ENCODE measurements at regions not wholly inside any gene's neighbourhood (a gene's known extent, or its start where the extent isn't known, plus 50 kb on each side); places are given as distances from the start of the nearest gene placed in this dataset.

DNA sequence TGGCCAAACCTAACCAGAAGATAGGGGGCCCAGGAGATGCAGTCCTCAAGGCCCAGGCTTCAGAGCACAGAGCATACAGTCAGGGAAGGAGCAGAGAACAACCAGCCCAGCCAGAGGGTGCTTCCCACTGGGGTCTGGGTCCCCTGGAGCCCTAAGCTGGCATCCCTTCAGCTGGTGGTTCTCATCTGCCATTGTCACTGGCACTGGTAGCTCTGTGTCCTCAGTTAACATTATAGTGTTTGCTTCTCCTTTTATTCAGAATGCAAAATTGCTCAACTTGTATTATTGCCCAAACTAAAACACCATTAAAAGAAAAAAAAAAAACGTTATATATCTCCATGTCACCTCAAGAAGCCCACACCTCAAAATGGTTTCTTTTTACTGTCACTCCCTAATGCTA, 219.2 kb downstream of the ENC1 start:
- TF ChIP-seq, protein P1, sequence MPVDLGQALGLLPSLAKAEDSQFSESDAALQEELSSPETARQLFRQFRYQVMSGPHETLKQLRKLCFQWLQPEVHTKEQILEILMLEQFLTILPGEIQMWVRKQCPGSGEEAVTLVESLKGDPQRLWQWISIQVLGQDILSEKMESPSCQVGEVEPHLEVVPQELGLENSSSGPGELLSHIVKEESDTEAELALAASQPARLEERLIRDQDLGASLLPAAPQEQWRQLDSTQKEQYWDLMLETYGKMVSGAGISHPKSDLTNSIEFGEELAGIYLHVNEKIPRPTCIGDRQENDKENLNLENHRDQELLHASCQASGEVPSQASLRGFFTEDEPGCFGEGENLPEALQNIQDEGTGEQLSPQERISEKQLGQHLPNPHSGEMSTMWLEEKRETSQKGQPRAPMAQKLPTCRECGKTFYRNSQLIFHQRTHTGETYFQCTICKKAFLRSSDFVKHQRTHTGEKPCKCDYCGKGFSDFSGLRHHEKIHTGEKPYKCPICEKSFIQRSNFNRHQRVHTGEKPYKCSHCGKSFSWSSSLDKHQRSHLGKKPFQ (tag by site-specific recombination; IDR thresholded peaks at IDR 0.05): no peak
- TF ChIP-seq, protein P2, sequence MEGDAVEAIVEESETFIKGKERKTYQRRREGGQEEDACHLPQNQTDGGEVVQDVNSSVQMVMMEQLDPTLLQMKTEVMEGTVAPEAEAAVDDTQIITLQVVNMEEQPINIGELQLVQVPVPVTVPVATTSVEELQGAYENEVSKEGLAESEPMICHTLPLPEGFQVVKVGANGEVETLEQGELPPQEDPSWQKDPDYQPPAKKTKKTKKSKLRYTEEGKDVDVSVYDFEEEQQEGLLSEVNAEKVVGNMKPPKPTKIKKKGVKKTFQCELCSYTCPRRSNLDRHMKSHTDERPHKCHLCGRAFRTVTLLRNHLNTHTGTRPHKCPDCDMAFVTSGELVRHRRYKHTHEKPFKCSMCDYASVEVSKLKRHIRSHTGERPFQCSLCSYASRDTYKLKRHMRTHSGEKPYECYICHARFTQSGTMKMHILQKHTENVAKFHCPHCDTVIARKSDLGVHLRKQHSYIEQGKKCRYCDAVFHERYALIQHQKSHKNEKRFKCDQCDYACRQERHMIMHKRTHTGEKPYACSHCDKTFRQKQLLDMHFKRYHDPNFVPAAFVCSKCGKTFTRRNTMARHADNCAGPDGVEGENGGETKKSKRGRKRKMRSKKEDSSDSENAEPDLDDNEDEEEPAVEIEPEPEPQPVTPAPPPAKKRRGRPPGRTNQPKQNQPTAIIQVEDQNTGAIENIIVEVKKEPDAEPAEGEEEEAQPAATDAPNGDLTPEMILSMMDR (tag by site-specific recombination; IDR thresholded peaks at IDR 0.05): no peak
- TF ChIP-seq RBAK (tag by site-specific recombination; IDR thresholded peaks at IDR 0.05): no peak

All from HEK293 (cell line).